Tibial nerve (tissue), 4 donors: ENCODE measurements at regions not wholly inside any gene's neighbourhood (a gene's known extent, or its start where the extent isn't known, plus 50 kb on each side); places are given as distances from the start of the nearest gene placed in this dataset.

Experiments
- EP300 ChIP-seq, 2 donors: sonication (generic); formaldehyde crosslinking; IDR thresholded peaks; one replicate each; pipeline ENCODE4 v1.6.1; 2017; ENCODE audit warnings: antibody characterized with exemption in 2 of 2, mild to moderate bottlenecking in 1 of 2
- POLR2A ChIP-seq, 2 donors: fragments of 450-650 bp; IDR thresholded peaks; one replicate each; pipeline ENCODE4 v1.6.1; 2017; ENCODE audit warnings: antibody characterized with exemption in 2 of 2, mild to moderate bottlenecking in 2 of 2, moderate library complexity in 2 of 2
- TF ChIP-seq, protein P1 (sequence below), 5 experiments: fragments of 200-600 bp in 3 of 5; fragments of 450-650 bp in 2 of 5; sonication (generic) in 3 of 5; IDR thresholded peaks; one replicate each; pipeline ENCODE4 v1.5.1; 2016 to 2019; ENCODE audit warnings: antibody characterized with exemption in 5 of 5, mild to moderate bottlenecking in 3 of 5, moderate library complexity in 2 of 5

DNA sequence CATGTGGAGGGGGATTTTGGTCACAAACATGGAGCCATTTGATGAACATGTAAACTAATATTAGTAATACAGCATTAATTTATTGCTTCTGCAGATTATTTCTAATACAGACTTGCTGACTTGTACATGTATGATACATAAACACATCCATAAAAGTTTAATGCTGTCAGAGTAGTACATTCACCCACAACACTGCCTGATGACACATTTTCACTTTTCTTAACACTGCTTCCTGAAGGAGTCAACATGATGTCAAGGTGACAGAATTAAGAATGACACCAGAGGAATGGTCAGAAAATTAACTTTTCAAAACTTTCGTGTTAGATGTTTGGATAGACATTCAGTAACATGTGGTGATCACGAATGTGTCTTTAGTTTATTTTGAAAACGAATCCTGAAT is 199.4 kb downstream of the SATB1 start:
- TF ChIP-seq, protein P1, sequence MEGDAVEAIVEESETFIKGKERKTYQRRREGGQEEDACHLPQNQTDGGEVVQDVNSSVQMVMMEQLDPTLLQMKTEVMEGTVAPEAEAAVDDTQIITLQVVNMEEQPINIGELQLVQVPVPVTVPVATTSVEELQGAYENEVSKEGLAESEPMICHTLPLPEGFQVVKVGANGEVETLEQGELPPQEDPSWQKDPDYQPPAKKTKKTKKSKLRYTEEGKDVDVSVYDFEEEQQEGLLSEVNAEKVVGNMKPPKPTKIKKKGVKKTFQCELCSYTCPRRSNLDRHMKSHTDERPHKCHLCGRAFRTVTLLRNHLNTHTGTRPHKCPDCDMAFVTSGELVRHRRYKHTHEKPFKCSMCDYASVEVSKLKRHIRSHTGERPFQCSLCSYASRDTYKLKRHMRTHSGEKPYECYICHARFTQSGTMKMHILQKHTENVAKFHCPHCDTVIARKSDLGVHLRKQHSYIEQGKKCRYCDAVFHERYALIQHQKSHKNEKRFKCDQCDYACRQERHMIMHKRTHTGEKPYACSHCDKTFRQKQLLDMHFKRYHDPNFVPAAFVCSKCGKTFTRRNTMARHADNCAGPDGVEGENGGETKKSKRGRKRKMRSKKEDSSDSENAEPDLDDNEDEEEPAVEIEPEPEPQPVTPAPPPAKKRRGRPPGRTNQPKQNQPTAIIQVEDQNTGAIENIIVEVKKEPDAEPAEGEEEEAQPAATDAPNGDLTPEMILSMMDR (IDR thresholded peaks at IDR 0.05) = no peak
- TF ChIP-seq POLR2A (IDR thresholded peaks at IDR 0.05) (no peak), EP300 (IDR thresholded peaks at IDR 0.05) (no peak)
